NT2/D1 (cell line): ENCODE measurements at regions not wholly inside any gene's neighbourhood (a gene's known extent, or its start where the extent isn't known, plus 50 kb on each side); places are given as distances from the start of the nearest gene placed in this dataset.

Experiments
- SUZ12 ChIP-seq: IDR thresholded peaks from 2 replicates; pipeline ENCODE4 v1.6.1; 2011; ENCODE audit not compliant: insufficient read length, insufficient read depth; ENCODE audit errors: extremely low read depth
- YY1 ChIP-seq: IDR thresholded peaks from 2 replicates; pipeline ENCODE4 v1.6.1; 2011; ENCODE audit not compliant: insufficient read length, insufficient read depth
- ZNF274 ChIP-seq: IDR thresholded peaks from 2 replicates; pipeline ENCODE4 v1.6.1; 2011; ENCODE audit warnings: mild to moderate bottlenecking, low read depth, low read length

GRCh38 chr17:15890279-15890892, 54.5 kb upstream of the ADORA2B start:
- no peak for TF ChIP-seq ZNF274
- no peak for TF ChIP-seq SUZ12
- no peak for TF ChIP-seq YY1
